OCI-LY7 (cell line): ENCODE measurements at regions not wholly inside any gene's neighbourhood (a gene's known extent, or its start where the extent isn't known, plus 50 kb on each side); places are given as distances from the start of the nearest gene placed in this dataset.

ENCODE experiments used
- BruUV-seq: library from RNA; stranded (reverse); fragments of 400-500 nt; replicated peaks from 2 replicates; lab custom pipeline; 2021; lab: Mats Ljungman, UMichigan
- CTCF ChIA-PET: fragments of 300-600 bp; sonication (Branson Sonifier 250); formaldehyde crosslinking; loops from one replicate; lab custom pipeline; 2022; ENCODE audit warnings: antibody characterized with exemption; ENCODE audit not compliant: unreplicated experiment; lab: Charles Lee
- POLR2A ChIA-PET: fragments of 300-600 bp; sonication (Branson Sonifier 250); formaldehyde crosslinking; loops from one replicate; lab custom pipeline; 2022; ENCODE audit warnings: antibody characterized with exemption; lab: Charles Lee
- DNase-seq: peaks from one replicate; pipeline ENCODE4 v3.0.0-alpha.2; 2015; ENCODE audit warnings: low spot score
- H2AFZ ChIP-seq: fragments of 200-600 bp; sonication (generic), shearing (Covaris generic); 2 replicates; pipeline ENCODE4 v1.6.1; 2014; ENCODE audit warnings: mild to moderate bottlenecking, antibody characterized with exemption, low read length, moderate library complexity
- H3K27ac ChIP-seq: fragments of 200-600 bp; sonication (generic); 2 replicates; pipeline ENCODE4 v1.5.1; 2014; ENCODE audit warnings: mixed run types, low read depth, mild to moderate bottlenecking, moderate library complexity, low read length, inconsistent platforms; ENCODE audit not compliant: poor library complexity, severe bottlenecking
- H3K36me3 ChIP-seq: fragments of 200-600 bp; sonication (generic); 2 replicates; pipeline ENCODE4 v1.6.1; 2014; ENCODE audit warnings: mild to moderate bottlenecking, antibody characterized with exemption, low read length, moderate library complexity, mixed read lengths; ENCODE audit not compliant: insufficient read depth
- H3K4me1 ChIP-seq: fragments of 200-600 bp; sonication (generic); 2 replicates; pipeline ENCODE4 v1.5.1; 2014; ENCODE audit warnings: mild to moderate bottlenecking, low read length; ENCODE audit not compliant: insufficient read depth, poor library complexity, severe bottlenecking
- H3K4me2 ChIP-seq: fragments of 200-600 bp; sonication (generic); 2 replicates; pipeline ENCODE4 v1.6.1; 2014; ENCODE audit warnings: mild to moderate bottlenecking, low read length
- H3K4me3 ChIP-seq: fragments of 200-600 bp; sonication (generic); 2 replicates; pipeline ENCODE4 v1.5.1; 2014; ENCODE audit warnings: mild to moderate bottlenecking, low read depth, low read length; ENCODE audit not compliant: poor library complexity, severe bottlenecking
- H3K79me2 ChIP-seq: fragments of 200-600 bp; sonication (generic); 2 replicates; pipeline ENCODE4 v1.6.1; 2016; ENCODE audit warnings: low read depth, mild to moderate bottlenecking, low read length, moderate library complexity, mixed read lengths; ENCODE audit not compliant: insufficient read depth
- H3K9me2 ChIP-seq: fragments of 200-600 bp; sonication (generic); 2 replicates; pipeline ENCODE4 v1.6.1; 2016; ENCODE audit warnings: mild to moderate bottlenecking, low read length, mixed read lengths; ENCODE audit not compliant: insufficient read depth
- H3K9me3 ChIP-seq: fragments of 200-600 bp; sonication (generic); 2 replicates; pipeline ENCODE4 v1.6.1; 2014; ENCODE audit warnings: mild to moderate bottlenecking, mixed run types, low read length, mixed read lengths
- H4K20me1 ChIP-seq: fragments of 200-600 bp; sonication (generic); 2 replicates; pipeline ENCODE4 v1.6.1; 2014; ENCODE audit warnings: mild to moderate bottlenecking, antibody characterized with exemption, low read length, moderate library complexity, mixed read lengths; ENCODE audit not compliant: insufficient read depth
- CTCF ChIP-seq: fragments of 200-600 bp; sonication (generic); conservative IDR thresholded peaks from 2 replicates; pipeline ENCODE4 v1.5.1; 2014; ENCODE audit warnings: mild to moderate bottlenecking, antibody characterized with exemption, low read length, moderate library complexity, mixed read lengths
- EZH2phosphoT487 ChIP-seq: fragments of 200-600 bp; sonication (generic); IDR thresholded peaks from 2 replicates; pipeline ENCODE4 v1.6.1; 2018; ENCODE audit warnings: low read depth, borderline replicate concordance, mild to moderate bottlenecking, mixed run types, antibody characterized with exemption, low read length, moderate library complexity, mixed read lengths
- intact Hi-C: fragments of 100-400 bp; cut with micrococcal nuclease; formaldehyde crosslinking; loops from one replicate; pipeline ENCODE4 v1.10.0; 2022; ENCODE audit not compliant: unreplicated experiment

- H4K20me1 ChIP-seq: no peaks in the 10 kb centered on the region
- no peak overlapping the region for H3K4me3 ChIP-seq
- H3K36me3 ChIP-seq: no peaks in the 10 kb centered on the region
- POLR2A ChIA-PET: no interaction called here
- no peaks in the 10 kb centered on the region for H3K9me3 ChIP-seq
- H3K27ac ChIP-seq: no peak overlapping the region
- DNase-seq: no peak
- H2AFZ ChIP-seq: no peak overlapping the region
- no peaks in the 10 kb centered on the region for H3K79me2 ChIP-seq
- BruUV-seq: no TSS peak
- intact Hi-C loops: no loop called here
- no peaks in the 10 kb centered on the region for H3K4me1 ChIP-seq
- no peak overlapping the region for H3K4me2 ChIP-seq
- CTCF ChIA-PET: no interaction called here
- no peaks in the 10 kb centered on the region for H3K9me2 ChIP-seq
- TF ChIP-seq EZH2phosphoT487: no peak
- no peak for TF ChIP-seq CTCF
Observed at GRCh38 chr18:66708646-66709045, 104.8 kb upstream of the CDH19 start.

GRCh38 chr18:66707473-66707872, 103.6 kb upstream of the CDH19 start:
- no TSS peak for BruUV-seq
- Histone ChIP-seq H3K4me1 (no peaks in the 10 kb centered on the region), H4K20me1 (no peaks in the 10 kb centered on the region), H3K4me3 (no peak overlapping the region), H3K9me3 (no peaks in the 10 kb centered on the region), H3K79me2 (no peaks in the 10 kb centered on the region), H3K4me2 (no peak overlapping the region), H3K36me3 (no peaks in the 10 kb centered on the region), H3K27ac (no peak overlapping the region), H2AFZ (no peak overlapping the region), H3K9me2 (no peaks in the 10 kb centered on the region)
- no peak for TF ChIP-seq CTCF
- TF ChIP-seq EZH2phosphoT487: no peak
- no peak for DNase-seq
- intact Hi-C loops: no loop called here
- CTCF ChIA-PET: no interaction called here
- POLR2A ChIA-PET: no interaction called here

GRCh38 chr18:66695281-66695680, 91.4 kb upstream of the CDH19 start:
- H3K4me1 ChIP-seq: no peaks in the 10 kb centered on the region
- intact Hi-C loops: no loop called here
- no peaks in the 10 kb centered on the region for H3K9me3 ChIP-seq
- BruUV-seq: no TSS peak
- no peak for TF ChIP-seq CTCF
- no peak for TF ChIP-seq EZH2phosphoT487
- H3K79me2 ChIP-seq: no peaks in the 10 kb centered on the region
- H3K4me3 ChIP-seq: no peak overlapping the region
- ChIA-PET POLR2A (interaction anchor here (0.7 kb wide), 1 partner anchor 490 kb away, joined by 3 read pairs; no protein-coding TSS in a partner anchor), CTCF (no interaction called here)
- no peaks in the 10 kb centered on the region for H3K36me3 ChIP-seq
- no peak overlapping the region for H2AFZ ChIP-seq
- no peak for DNase-seq
- no peak overlapping the region for H3K27ac ChIP-seq
- H3K4me2 ChIP-seq: no peak overlapping the region
- H4K20me1 ChIP-seq: no peaks in the 10 kb centered on the region
- H3K9me2 ChIP-seq: no peaks in the 10 kb centered on the region
